GM21737 (cell line): ENCODE measurements at regions not wholly inside any gene's neighbourhood (a gene's known extent, or its start where the extent isn't known, plus 50 kb on each side); places are given as distances from the start of the nearest gene placed in this dataset.
"Not testable (repeated sequence)": the region's sequence is repeated elsewhere in the genome, so short reads cannot be mapped to it uniquely, and the experiment has no call there.

Experiments used
- ATAC-seq: cut with Tn5 transposase; IDR thresholded peaks from one replicate; pipeline ENCODE4 v1.9.1; 2021; ENCODE audit warnings: mild to moderate bottlenecking, moderate library complexity; ENCODE audit not compliant: unreplicated experiment

GRCh38 chr3:75118779-75119178, 504.3 kb upstream of the CNTN3 start:
- no peak for ATAC-seq

DNA sequence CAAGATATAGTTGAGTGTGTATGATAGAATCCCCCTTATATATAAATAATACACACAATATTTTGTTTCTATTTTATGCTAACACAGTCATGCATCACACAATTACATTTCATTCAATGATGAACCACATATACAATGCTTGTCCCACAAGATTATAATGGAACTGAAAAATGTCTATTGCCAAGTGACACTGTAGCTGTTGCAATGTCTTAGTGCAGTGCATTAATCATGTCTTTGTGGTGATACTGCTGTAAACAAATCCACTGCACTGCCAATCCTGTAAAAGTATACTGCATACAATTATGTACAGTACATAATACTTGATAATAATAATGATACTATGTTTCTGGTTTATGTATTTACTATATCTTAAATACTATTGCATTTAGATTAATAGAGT, 512.1 kb upstream of the CNTN3 start:
- ATAC-seq = no peak

GRCh38 chr3:75129101-75129500, 514.6 kb upstream of the CNTN3 start:
- ATAC-seq = no peak

DNA sequence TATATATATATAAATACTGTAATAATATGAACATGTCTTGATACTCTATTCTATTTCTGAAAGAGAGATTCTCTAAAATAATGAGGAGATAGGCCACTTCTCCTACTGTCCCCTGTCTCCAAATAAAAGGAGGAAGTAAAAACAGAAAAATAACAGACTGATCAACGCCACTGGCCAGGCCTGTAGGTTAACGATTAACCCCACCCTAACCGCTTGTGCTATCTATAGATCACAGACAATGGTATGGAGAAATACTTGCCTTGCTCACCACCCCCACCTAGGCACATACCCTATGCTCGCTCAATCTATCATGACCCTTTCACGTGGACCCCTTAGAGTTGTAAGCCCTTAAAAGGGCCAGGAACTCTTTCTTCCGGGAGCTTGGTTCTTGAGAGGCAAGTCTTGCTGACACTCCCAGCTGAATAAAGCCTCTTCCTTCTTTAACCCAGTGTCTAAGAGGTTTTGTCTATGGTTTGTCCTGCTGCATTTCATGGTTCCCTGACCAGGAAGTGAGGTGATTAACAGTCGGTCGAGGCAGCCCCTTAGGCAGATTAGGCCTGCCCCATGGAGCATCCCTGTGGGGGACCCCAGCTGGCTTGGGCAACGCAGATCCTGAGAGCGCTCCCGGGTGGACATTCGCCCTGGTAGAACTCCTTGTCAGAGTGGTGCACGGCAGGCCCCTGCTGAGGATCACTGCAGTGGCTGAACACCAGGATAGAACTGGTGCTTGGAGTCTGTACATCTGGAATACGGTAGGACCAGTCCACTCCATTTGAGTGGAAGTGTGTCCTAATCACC, 521.8 kb upstream of the CNTN3 start:
- ATAC-seq = no peak

GRCh38 chr3:75138345-75138744, 523.9 kb upstream of the CNTN3 start:
- ATAC-seq = no peak

DNA sequence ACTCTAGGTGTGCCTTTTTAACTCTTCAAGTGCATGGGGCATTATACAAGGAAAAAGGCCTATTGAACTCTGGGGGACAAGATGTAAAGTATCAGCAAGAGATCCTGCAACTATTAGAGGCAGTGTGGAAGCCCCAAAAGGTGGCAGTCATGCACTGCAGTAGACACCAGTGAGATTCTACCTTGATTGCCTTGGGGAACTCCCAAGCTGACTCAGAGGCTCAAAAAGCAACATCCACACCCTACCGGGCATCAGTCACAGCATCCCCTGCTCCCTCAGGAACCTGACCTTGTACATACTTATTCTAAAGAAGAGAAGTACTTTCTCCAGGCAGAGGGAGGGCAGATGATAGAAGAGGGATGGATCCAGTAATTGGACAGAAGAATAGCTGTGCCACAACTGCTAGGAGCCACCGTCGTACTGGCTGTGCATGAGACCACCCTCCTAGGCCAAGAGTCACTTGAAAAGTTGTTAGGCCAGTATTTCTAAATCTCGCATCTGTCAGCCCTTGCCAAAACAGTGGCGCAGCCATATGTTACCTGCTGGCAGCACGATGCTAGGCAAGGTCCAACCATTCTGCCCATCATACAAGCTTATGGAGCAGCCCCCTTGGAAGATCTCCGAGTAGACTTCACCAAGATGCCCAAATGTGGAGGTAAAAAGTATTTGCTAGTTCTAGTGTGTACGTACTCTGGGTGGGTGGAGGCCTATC, 523.1 kb upstream of the FRG2C start:
- no peak for ATAC-seq

DNA sequence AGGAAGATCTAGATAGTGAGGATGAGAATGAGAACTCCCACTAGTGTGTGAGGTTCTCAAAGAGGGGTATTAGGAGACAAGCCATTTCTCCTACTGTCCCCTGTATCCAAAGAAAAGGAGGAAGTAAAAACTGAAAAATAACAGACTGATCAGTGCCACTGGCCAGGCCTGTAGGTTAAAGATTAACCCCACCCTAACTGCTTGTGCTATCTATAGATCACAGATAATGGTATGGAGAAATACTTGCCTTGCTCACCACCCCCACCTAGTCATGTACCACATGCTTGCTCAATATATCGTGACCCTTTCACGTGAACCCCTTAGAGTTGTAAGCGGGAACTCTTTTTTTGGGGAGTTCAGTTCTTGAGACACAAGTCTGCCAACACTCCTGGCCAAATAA, 519.7 kb upstream of the FRG2C start:
- ATAC-seq = no peak

DNA sequence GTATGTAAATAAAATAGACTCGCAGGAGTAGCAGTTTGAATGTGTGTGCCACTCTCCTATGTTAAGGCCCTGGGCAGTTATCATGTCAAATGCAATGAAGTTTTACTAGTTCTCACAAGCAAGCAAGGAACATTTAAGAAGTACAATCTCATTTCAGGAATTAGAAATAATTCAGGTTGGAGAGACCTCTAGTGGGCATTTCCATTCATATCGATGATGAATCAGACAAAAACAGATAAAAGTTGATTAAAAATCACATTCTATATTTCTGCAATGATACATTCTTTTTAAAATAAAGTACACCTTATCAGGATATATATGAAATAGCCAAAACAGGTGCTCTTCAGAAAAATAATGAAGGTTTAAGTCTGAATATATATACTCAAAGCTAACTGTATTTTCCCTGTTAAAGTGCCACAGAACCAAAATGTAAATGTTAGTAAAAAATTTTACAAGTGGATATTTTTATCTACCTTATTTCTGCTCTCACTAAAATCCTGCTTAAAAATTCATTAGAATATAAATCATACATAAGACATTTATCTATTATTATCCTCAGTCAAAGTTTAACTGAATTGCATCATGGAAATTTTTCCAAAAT, 492.4 kb upstream of the FRG2C start:
- no peak for ATAC-seq

- no peak for ATAC-seq
Measured at GRCh38 chr3:75176937-75177336, 487.2 kb upstream of the FRG2C start.

DNA sequence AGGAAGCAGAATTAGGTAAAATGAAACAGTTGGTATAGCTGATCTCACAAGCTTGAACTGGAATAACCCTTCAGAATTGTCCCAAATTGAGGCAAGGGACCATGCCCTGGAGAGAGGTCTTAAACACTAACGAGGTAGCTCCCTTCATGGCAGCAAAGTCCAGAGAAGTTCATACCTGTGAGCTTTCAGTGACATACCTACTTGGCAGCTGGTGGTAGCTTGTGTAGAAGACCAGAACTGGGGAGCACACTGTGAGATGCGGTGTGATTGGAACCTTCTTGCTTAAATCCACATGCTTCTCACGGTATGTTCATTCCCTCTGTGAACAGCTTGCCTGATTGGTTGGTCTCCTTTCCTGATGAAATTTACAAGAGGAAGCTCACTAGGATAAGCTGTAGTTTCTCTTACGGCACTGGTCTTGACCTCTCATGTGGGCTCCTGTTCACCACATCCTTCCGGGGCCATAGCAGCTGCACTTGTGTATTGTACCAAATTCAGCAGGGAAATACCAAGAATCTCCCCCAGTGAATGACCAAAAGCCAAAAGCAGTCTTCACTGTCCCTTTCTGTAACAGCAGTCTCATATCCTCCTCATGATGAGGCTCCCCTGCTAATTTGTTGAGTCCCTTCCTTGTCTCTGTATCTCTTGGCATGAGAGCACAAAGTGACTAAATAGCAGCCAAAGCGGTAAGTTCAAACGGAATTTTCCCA, 483.7 kb upstream of the FRG2C start:
- ATAC-seq = no peak

DNA sequence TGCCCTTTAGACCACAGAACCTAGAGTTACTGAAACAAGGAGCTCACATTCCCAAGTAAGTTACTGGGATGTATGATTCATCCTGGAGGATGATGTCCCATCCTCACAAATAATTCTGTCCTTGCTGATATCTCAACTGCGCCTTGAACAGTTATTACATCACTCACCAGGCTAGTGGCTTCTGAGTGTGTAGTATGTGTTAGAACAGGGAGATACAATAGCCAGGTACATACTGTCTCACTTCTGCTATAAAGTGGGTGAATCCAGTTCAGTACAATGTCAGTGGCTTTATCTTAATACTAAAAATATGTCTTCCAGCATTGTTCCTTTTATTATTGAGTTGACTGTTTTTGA, 483.2 kb upstream of the FRG2C start:
- ATAC-seq = no peak

- no peak for ATAC-seq
Measured at GRCh38 chr3:75188962-75189361, 475.2 kb upstream of the FRG2C start.

DNA sequence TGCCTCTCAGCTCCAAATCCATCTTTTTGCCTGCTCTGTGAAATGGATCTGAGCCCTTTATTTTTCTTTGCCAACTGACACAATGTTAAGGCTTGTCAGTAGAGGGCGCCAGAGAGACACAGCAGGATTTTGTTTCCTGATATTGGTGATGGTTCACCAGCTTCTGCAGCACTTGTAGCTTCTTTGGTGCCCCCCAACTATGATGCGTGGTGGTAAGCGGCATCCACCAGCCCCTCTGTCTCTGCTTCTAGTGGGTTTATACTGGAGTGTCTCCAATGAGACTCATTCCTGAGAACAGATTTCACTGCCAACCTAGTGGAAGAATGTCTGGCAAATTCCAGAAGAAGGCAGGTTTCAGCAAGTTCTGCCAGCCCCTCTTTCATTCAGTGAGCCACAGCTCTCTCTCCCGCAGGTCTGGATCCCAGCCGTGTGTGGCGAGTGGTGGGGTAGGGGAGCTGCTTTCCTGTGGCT, 471.9 kb upstream of the FRG2C start:
- peak; percentile 67 for ATAC-seq

GRCh38 chr3:75193797-75194196, 470.3 kb upstream of the FRG2C start:
- no peak for ATAC-seq

DNA sequence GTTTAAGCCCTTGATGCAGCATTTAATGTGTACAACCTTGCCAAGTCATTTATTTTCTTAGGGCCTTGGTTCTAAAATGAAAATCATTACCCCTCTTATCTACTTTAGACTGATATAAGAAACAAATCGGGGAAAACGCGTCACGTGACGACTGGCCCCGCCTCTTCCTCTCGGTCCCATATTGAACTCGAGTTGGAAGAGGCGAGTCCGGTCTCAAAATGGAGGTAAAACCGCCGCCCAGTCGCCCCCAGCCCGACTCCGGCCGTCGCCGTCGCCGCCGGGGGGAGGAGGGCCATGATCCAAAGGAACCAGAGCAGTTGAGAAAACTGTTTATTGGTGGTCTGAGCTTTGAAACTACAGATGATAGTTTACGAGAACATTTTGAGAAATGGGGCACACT, 449.8 kb upstream of the FRG2C start:
- ATAC-seq = not testable (repeated sequence)

DNA sequence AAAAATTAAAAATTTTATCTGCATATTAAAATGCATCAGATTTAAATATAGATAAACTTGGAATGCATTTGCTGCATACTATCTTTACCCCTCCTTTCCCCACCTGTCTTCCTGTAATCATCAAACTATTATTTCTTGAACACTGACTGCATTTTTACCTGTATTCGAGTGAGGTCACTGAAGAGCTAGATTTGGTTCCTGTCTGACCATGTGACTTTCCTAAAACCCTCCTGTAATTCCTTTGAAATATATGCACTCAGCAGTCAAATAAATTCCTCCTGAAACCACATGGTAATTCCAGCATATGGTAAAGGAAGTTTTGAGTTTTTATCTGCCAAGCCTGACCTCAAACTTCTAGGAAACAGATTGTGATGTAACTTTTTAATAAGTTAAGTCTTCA, 445.6 kb upstream of the FRG2C start:
- ATAC-seq = no peak

GRCh38 chr3:75220932-75221331, 443.2 kb upstream of the FRG2C start:
- ATAC-seq = no peak

GRCh38 chr3:75224412-75224811, 439.7 kb upstream of the FRG2C start:
- no peak for ATAC-seq

- ATAC-seq = no peak
Measured at GRCh38 chr3:75232216-75232615, 431.9 kb upstream of the FRG2C start.

DNA sequence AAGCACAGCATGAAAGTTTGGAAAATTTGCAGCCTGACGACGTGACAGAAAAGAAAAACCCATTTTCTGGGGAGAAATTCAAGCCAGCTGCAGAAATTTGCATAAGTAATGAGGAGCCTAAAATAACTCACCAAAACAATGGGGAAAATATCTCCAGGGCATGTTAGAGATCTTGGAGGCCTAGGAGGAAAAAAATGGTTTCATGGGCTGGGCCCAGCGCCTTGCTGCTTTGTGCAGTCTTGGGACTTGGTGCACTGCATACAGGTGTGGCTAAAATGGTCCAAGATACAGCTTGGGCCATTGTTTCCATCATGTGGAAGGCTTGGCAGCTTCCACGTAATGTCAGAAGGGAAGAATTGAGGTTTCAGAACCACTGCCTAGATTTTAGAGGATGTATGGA, 428.5 kb upstream of the FRG2C start:
- no peak for ATAC-seq

DNA sequence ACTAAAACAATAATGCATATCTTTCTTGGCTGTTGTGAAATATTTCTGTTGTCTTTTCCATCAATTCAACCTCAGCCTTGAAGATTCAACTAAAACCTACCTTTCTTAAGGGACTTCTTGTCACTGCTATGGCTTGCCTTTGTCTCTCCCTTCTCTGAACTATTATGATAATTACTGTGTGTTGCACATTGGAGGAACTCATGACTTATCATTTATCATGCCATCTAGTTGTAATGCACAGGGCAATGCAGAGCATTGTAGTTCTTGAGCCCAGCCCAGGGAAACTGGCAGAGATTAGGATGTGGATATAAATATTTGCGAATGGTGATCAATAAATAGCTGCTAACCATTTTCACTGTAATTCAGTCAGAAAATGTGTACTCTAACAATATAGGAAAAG, 427.1 kb upstream of the FRG2C start:
- no peak for ATAC-seq
